GM21717 (cell line): ENCODE measurements at regions not wholly inside any gene's neighbourhood (a gene's known extent, or its start where the extent isn't known, plus 50 kb on each side); places are given as distances from the start of the nearest gene placed in this dataset.

Source experiments
- ATAC-seq: cut with Tn5 transposase; IDR thresholded peaks from one replicate; pipeline ENCODE4 v1.9.1; 2021; ENCODE audit warnings: mild to moderate bottlenecking, moderate library complexity; ENCODE audit not compliant: unreplicated experiment

DNA sequence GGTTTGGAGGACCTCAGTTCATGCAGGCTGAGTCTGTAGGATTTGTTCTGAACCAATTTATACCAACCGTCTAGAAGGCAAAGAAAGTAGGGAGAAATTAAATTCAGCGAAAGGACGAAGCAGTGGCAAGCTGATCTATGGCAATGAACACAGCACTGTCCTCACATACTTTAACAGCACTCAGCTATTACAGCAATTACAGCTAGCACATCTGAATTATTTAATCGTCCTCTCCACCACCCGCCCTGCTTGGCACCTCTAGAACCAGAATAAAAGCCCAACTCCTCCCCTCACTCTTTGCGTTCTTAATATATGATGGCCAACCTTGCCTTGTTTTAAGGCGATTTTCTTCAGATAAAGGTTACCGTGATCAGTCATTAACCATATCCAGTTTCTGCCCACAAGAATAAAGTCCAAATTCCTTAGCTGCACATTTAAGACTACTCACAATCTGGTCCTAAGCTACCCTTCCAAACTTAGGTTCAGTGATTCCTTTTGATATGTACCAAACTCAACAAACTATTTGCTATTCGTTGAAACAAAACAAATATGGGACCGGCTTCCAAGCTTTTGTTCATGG lies 169.4 kb upstream of the ESRRG start:
- no peak for ATAC-seq

DNA sequence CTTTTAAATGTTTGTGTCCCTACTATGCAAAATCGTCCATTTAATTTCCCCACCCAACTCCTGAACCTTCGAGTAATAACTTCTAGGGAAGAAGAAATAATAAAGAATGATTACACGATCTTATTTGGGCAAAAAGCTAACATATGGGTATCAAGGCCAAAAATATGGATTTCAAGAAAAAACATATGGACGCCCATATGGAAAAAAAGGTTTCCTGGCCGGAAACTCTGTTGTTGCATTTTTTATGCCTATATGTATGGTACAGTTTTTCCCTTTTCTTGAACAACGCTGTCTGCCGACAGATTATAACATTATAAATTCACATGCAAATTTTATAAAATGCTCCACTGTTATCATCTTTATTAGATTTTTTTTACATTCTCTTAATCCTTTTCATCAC lies 167.6 kb upstream of the ESRRG start:
- no peak for ATAC-seq

DNA sequence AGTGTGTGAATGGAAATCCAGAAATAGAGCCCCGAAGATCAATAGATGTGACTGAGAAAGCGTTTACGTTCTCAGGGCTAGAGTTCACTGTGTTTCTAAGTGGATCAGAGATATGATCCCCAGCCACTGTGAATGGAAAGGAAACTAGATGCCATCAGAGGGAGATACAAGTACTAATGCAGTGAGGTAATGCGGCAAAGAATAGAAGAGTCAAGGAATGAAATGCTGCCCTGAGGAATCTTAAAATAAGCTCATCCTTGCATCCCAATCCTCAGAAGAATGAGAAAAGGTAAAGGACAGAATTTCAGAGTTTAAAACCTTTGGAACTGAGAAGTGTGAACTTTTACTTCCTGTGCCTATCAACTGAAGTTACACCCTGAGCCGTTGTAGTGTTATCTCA lies 165.5 kb upstream of the ESRRG start:
- ATAC-seq, result no peak

DNA sequence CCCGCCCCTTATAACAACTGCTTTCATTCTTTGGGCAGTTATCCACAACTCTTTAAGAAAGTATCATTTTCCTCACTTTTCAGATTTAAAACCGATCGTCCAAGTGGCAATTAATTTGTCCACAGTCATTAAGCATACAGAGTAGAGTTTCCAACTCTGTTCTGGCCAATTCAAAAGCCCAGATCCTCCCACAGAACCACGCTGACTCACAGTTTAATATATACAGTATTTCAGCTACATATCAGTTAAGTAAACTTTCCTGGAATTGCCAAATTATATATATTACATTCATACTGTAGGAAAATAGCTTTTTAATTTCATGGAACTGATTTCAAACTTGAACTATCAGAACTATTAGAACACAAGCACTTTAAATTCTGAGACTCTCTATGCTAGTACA lies 163.8 kb upstream of the ESRRG start:
- no peak for ATAC-seq

DNA sequence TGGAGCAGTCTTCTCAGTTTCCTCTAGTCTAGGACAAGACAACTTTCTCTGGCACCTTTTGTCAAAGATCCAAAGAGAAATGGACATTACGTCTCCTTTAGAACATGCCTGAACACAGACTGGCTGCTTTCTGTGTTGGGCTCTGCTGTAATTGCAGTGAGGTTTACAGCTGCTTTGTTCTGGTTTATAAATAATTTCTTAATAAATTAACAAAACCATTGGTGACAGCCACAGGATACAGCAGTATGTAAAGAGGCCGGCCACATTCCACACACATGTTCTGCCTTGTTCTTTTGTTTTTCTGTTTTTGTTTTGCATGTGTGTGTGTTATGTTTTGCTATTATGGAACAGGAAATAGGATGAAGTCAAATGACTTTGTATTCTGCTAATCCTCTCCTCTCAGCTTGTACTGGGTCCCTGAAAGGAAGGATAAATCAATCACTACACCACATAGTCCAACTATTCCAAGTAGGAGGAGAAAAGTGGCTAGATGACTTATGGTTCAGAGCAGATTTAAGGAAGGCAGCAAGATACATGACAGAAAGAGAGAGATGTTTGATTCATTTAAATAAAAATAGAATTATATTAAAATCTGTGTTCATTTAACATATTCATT lies 161.5 kb upstream of the ESRRG start:
- no peak for ATAC-seq

DNA sequence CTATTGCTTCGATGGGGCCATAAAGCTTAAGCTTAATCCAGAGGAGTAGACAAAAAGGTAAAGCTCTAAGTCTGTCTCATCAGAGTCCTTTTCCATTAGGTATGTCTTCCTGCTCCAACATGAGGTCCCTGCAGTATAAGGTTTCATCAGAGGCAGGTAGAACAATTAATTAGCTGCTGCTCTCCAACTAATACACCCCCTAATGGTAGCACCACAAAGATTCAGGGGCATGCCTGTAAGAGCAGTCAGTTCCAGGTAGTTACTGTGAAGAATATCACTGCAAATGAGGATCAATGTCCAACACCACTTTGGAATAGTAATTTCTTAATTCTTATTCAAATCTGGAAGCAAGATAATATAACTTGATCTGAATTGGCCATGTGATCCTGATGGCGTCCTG lies 160.3 kb upstream of the ESRRG start:
- no peak for ATAC-seq

DNA sequence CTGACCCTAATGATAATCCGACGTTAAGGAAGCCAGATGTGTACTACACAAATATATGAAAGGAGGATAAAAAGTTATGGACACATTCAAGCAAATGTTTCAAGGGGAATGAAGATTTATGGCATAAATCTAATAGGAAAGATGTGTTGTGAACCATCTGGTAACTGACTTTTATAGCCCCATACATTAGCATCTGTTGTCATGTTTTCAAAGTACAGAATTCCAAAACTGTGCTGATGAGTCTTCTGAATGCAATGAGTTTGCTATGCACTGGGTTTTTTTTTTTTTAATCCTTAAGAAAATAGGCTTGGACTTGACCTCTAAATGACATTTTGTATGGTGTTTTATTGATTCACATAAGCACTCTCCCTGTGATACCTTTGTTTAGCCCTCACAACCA lies 158.5 kb upstream of the ESRRG start:
- ATAC-seq, result no peak

DNA sequence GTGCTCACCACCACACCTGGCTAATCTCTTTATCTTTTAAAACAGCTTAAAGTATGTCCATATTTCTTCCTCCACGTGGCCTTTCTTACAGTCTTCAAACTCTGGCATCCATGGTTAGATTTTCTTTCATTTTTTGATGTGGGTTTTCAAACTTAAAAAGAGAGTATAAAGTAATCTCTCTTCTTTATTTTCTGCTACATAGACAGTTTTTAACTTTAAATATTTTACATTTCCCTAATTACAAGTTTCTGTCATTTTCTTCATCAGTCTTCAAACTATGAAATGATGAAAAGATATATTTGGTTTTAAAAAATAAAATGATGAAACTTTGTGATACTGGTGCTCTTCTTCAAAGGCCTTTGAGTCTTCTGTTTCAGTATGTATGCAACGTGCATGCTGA lies 143.5 kb upstream of the ESRRG start:
- no peak for ATAC-seq

DNA sequence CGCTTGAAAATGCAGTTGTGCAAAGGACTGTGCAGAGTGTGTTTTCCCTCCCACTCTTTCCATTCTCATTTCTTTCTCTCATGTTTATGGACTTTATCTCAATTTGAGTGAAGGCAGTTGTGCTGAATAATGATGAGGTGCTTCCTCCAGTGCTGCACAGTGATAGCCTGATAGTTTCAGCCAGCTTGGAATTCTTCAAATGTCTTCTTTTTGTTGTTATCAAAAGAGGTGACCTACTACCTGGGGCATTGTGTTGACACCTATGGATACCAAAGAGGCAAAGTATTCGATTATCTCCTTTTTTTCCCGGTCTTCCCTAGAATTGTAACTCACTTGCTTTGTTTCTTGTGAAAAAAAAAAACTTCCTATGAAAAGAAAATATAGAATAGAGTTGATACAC lies 132.6 kb upstream of the ESRRG start:
- no peak for ATAC-seq

DNA sequence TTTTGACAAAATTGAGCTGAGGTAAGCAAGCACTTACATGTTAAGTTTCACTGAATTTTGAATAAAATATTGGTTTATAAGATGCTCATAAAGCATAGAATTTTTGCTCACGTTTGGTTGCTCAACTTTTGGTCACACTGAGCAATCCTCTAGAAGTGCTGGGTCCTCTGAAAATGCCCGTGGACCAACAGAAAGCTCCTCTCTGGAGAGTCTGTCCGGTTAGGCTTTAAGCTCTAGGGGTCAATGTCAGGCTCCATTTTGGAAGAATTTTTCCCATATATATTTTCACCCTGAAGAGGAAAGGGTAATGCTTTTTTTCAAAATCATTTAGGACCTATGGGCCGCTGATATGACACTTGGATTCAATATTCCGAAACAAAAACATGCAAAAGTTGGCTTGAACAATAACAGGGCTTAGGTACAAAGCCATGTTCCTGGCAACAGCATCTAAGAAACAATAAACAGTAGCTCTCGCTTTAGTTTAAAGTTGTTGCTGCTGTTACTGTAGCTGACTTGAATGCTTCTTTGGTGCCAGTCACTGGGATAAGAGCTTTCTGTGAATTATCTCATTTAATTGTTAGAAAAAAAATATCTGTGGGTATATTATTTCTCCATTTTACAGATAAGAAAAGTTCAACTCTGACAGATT lies 131.7 kb upstream of the ESRRG start:
- no peak for ATAC-seq

DNA sequence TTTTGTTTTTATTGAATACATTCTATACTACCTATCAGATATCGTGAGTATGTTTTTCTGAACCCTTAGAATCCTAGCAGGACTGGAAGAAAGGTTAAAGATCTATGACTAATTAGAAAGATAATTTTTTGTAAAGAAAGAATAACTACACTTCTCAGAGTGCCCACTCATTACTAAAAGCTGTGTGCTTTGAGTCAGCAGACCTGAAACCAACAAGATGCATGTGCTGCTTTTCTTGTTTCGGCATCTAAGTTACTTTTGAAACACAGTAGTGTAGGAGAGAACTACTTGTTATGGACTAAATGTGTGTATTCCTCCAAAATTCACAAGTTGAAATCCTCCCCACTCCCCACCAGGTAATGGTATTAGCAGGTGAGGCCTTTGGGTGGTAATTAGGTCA lies 127.8 kb upstream of the ESRRG start:
- no peak for ATAC-seq

DNA sequence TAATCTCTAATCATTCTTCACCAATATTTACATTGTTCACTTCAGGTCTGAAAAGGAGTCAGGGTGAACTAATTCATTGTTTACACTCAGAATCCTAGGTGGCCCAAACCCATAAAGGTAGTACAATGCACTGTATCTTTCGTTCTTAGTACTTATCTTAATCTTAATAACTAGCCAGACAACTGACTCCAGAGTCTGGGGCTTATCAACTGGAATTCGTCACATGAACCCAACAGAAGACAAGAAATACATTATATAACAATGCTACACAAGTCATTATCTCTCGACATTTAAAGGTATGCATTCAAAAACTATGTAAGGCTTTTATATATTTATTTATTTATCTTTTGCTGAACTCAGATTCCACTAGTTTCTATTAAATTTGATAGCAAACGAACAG lies 125.9 kb upstream of the ESRRG start:
- ATAC-seq, result no peak

DNA sequence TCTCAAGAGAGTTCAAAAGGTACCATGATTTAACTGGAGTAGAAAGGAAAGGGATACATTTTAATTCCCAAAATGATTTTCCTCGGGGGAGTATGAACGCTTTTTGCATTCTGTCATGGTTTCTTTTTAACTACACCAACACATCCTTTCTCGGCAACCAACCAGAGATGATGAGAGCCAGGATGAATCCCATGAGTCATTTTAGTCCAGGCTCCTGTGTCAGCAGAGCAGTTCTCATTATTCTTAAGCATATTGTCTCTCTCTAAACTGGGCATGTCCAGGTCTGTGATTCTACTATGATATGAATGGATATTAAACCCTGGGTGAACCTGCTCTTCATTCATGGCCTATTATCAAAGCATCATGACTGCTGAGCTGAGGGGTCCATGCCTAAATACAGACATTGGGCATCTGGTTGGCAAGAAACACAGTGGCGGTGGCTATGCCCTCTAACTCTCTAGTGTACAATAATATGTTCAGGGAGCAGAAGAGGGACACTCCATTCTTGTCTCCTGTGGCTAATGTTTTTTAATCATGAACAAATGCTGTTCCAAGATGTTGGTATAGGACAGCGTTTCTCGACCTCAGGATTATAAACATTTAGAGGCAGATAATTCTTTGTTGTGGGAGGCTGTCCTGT lies 124.3 kb upstream of the ESRRG start:
- no peak for ATAC-seq

DNA sequence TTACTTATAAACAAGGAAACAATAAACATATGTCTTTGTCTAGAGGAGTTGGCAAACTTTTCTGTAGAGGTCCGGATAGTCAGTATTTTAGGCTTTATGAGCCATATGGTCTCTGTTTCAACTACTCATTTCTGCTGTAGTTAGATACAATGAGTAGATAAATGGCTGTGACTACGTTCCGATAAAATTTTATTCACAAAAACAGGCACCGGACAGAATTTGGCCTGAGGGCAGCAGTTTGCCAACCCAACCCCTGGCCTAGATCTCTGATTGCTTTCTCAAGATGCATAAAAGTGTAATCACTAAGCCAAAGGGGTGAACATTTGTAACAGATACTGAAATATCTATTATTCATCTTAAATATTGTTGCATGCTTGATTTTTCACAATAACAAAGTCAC lies 123.1 kb upstream of the ESRRG start:
- no peak for ATAC-seq

DNA sequence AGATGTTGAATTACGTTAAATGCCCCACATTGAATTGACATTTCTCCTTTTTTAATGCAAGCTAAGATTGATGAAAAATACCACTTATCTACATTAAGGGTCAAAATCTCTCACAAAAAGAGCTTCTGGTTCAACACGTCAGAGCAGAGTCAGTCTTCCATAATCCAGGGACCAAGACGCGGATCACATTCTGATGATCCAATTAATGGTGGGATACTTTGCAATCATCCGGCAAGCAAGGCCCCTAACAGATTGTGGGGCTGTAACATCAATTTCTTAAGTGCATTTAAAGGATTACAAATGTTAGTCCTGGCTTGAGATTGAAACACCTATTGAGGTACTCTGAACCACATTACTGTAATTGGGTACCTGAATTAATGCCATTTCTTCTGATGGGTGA lies 120.2 kb upstream of the ESRRG start:
- no peak for ATAC-seq

DNA sequence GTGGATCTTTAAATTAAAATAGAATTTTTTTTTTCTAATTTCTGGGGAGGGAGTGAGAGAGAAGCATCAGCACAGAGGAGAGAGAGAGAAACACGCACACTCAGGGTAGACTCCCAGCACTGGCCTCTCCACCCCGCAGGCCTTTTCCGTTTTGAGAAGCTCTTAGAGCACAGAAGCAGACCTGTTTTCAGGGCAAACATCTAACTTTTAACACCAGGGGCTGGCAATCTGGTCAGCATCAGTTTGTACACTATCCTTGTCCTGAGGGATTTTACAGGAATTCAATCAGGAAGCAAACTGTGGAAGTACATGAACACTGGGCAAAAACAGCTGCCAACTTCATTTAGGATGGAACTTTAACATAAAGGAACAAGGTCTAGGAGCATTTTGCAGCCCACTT lies 117.9 kb upstream of the ESRRG start:
- no peak for ATAC-seq

DNA sequence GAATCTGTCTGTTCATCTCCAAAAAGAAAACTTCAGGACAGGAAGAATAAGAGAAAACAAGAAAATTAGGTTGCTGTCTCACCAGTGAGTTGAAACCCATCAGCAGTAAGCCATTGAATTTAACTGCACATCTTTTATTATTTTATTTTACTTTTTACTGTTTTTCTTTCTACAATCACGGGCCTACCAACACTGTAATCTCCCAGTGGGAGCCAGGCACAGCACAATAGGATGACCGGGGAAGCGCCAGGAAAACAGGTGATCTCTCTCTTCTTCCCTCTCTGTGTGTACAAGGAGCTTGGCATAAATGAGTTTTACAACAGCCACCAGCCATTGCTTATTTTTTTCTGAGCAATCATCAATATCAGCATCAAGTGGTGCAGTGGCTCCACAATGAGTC lies 113.1 kb upstream of the ESRRG start:
- ATAC-seq, result no peak

DNA sequence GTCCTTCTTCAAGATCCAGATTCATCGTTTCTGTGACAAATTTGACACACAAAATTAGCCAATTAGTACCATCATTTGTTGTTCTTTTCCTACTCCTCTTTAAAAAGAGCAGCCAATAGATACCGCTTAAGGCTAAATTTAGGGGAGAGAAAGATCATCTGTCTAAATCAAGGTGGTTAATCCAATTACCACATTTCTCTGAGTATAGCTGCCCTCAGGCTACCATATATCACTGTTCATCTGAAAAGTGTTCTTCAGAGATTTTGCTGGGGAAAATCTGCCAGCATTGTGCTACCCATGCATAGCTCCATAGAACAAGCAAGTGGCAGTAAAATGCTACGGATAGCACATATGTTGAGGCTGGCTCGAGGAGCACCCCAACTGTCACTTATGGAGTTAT lies 110.3 kb upstream of the ESRRG start:
- ATAC-seq, result no peak

DNA sequence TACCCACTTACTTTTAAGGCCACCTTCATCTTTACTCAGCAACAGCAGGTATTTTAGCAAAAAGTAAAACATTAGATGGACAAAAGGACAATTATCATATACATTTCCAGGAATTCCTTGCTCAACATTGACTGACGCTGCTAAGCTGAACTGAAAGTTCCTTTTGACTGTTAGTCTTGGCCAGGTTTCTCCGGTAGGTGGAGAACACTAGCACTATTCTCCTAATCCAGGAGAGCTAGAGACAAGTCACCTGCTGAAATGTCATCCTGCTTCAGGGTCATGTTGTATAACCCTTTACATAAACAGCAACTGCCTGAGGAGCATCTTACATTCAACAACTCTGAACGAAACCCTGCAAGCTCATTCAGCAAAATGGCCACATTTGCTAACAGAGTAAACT lies 109.0 kb upstream of the ESRRG start:
- ATAC-seq, result no peak

DNA sequence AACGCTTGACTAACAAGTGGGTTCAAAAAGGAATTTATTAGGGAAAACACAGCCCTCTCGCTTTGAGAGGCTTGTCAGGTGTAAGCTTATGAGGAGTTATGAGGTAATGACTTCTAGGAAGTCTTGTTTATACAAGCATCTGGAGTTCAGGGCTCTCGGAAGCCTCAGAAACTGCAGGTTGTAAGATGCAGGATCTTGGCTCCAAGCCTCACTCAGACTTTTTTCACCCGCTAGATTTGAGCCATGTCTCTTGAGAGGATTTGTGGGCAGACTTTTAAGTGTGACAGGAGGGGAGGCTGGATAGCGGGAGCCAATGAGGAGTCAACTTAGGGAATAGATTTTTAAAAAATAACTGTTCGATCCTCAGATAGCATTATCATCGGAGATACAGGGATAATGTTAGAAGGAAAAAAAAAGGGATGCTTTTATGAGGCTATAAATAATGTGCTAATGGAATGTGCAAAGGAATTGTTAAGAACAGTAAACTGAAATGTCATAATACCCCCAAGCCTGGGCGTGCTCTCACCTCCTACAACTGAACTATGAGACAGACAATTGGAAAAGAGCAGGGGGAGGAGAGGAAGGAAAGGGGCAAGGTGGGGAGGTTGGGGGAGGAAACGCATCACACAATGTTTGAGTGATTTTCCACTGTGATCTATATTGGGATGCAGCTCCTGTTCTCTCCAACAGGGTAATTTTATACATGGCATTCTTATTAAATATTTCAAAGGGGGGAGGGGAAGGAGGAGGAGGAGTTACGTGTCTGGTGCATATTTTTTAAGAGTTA lies 107.4 kb upstream of the ESRRG start:
- ATAC-seq, result no peak

DNA sequence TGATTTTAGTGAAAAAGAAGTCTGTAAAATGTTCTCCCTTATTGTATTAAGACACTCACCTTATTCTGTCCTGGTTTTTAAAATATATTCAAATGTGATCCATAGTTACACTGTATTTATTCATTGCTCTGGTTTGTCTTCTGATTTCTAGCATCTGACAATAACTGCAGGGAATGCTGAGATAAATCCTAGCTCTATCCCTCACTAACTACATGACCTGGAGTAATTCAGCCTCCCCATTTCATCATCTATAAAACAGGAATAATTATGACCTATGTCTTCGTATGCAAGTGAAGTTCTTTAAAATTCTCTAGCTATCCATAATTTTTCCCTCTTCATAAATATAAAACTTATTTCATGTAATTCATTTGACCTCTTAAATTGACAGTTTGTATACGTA lies 104.0 kb upstream of the ESRRG start:
- ATAC-seq, result no peak

DNA sequence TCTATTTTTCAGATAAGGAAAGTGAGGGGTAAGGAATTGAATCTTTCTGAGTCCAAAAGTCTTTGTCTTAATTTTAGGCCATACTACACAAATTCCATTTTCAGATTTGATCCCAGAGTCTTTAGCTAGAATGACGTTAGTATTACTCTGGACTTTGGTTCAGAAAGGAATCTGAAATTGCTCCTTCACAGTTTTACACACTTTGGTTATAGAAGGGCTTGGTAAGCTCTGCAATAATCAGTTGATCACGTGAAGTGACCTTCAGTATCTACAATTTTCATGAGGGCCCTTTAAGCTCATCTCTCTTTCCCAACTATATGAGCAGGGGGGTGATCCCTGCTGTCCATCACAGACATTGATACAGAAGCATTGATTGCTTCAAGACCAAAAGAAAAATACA lies 103.4 kb upstream of the ESRRG start:
- no peak for ATAC-seq
